Activated CD4-positive, alpha-beta T cell treated with anti-CD3 and anti-CD28 coated beads, Interleukin-2, amount 50 U/mL, for 24 hours (primary cell): ENCODE measurements at regions not wholly inside any gene's neighbourhood (a gene's known extent, or its start where the extent isn't known, plus 50 kb on each side); places are given as distances from the start of the nearest gene placed in this dataset.

Experiments
- DNase-seq, 2 donors: peaks; one replicate each; pipeline ENCODE4 v3.0.0-alpha.2; 2020; ENCODE audit warnings: low read depth in 1 of 2, low spot score in 1 of 2

DNA sequence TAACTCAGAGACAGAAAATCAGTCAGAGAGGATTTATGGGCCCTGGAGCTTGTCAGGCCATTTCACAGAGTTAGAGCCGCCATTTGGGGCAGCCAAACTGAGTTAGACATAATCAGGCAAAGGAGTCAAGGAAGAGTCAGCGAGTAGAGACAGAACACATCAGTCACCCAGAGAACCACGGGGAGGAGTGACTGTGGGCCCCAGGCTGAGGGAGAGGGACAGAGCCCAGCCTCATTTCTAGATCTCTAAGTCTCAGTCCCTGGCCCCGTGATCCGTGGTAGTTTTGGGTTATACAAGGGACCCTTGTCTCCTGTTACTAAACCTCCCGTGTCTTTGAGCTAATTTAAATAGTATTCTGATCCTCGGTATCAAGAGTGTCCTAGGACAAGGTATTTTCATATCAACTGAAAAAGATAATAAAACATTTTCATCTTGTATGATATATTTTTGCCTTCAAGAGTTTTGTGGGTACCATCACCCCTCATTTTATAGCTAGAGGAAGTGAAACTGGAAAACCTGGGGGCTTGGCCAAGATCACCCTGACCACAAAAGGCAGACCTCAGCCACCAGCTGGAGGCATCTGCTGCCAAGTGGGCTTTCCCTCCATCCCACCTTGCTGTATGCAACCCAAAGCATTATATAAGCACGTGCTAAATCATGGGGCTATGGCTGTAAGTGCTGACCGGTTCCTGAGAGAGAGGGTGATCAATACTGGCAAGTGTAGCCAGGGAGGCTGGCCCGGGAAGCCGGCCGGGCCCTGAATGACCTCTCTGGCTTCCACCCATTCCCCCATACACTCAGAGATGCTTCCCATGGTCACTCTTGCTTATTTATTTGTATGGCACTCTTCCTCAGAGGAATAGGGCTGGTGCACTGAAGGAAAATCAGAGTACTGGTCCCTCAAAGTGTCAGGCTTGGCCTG lies 204.1 kb downstream of the BCOR start:
- no peak for DNase-seq

DNA sequence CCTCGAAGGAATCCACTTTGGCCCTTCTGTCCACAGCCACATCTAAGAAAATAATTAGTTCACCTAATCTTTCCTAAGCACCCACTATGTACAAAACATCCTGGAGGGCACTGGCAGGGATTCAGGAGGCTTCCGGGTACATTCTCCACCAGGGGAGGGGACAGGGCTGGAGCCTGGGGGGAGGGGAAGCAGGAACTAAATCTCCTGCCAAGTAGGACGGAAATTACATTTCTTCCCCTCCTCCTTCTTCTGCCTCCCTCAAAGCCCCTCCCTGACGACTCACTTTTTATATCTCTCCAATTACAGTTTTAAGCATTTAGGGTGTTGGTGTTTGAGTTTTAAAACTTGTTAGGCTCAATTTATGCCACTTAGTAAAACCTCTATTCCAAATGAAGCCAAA lies 203.1 kb downstream of the BCOR start:
- DNase-seq: no peak

DNA sequence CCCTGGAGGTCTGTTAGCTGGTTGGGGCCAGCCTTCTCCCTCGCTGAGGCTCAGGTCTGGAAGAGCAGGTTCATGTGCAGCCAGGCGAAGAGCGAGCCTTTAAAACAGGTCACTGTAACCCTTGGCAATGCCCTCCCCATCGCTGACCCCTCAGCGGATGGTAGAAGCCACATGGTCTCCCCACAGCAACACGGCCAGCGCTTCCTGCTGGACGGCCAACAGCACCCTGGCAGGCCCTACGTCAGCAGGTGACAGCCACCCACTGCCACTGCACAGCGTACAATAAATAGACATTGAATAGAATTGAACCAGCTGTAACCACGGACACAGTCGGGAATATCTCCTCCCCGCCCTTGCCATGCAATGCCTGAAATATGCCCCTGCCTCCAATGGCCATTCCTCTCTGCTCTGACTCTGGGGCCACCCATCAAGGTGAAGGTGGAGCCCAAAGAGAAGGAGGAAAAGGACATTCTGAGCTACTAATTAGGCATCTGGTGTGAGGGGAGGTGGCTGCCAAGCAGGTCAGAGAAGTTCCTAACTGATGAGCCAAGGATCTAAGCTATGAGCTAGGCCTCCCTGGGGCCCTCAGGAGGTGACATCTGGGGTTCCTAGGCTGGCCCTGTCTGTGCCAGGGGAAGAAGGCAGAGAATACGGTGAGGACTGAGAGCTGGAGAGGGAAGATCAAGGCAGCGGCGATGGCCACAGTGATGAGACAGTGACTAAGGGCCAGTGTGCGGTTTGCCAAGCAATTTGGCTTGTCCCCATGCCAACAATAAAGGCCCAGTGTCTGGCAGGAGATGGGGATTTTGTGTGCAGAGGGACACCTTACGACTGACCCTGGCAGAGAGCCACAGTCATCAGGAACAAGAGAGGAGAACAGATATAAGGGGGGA lies 202.3 kb downstream of the BCOR start:
- no peak for DNase-seq

DNA sequence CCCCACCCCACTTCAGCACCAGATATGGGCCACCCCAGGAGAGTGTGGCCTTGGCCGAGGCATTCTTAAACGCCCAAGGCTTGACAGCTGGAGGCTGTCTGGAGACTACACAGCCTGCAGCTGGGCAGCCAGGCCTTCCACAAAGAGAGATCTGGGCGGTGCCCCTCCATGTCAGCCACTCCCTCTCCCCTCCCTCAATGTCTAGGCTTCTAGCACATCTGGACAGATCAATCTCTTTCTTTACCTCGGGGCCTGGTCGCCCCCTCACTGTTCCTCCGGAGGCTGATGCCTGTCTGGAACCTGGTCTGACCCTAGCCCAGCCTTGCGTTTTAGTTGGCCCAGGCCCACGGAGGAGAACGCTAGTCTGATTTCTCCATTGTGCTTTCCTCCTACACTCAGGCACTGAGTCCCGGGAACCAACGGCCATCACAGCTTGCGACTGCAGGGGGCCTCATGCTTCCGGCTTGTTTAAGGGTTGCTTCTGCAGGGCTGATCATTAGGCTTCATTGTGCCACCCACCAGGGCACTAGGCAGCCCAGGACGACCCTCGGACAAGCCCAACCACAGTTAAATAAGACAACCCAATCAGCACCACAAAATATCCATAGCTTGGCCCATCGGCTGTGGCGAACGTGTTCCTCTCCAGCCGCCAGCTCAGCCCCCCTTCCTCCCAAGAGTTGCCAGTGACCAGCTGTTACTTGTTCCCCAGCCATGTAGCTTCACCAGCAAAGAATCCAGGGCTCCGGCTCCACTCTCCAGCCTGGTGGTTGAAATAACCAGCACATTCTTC lies 200.6 kb downstream of the BCOR start:
- DNase-seq: no peak

DNA sequence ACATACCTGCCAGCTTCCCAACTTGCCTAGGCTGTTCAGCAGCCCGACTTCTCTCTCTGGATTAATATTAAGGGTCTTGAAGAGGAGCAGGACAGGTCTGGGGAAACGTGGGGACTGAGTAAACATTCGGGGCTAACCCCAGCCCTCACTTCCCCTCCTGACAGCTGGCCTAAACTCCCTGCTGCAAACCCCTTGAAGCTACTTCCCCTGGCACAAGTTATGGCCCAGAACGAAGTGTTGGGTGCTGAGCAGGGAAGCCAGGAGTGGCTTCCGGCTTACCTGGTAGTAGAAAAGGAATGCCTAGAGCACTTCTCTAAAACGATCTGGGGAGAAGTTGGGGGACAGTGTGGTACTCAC lies 200.0 kb downstream of the BCOR start:
- DNase-seq: no peak

DNA sequence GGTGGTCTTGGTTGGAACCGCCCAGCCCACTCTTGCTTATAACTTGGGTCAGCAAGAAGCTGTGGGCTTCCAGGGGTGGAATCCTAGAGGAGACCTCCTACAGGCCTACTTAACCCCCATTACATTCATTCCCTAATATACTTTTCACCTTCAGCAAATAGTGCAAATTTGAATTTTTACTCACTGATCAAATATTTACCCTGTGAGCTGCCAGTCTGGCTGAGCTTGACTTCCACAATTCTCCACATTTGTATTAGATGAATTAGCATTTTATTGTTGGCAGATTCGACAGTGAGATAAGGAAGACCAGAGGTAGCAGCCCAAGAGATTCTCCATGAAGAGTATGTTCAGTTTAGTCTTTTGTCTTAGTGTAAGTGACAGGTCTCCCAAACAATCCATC lies 199.6 kb downstream of the BCOR start:
- no peak for DNase-seq

DNA sequence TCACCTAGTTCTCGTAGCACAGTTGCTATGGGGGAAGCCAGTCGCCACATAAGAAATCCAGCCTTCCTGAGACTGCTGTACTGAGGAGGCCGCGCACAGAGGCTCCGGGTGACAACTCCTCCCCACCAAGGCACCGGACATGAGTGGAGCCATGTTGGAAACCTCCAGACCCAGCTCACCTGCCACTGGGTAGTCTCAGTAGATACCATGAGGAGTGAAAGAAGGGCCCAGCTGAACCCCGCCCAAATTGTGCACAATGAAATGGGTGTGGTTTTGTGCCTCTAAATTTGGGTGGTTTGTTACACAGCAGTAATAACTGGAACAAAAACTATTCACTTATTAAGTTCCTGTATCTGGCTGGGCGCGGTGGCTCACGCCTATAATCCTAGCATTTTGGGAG lies 198.7 kb downstream of the BCOR start:
- DNase-seq: no peak

DNA sequence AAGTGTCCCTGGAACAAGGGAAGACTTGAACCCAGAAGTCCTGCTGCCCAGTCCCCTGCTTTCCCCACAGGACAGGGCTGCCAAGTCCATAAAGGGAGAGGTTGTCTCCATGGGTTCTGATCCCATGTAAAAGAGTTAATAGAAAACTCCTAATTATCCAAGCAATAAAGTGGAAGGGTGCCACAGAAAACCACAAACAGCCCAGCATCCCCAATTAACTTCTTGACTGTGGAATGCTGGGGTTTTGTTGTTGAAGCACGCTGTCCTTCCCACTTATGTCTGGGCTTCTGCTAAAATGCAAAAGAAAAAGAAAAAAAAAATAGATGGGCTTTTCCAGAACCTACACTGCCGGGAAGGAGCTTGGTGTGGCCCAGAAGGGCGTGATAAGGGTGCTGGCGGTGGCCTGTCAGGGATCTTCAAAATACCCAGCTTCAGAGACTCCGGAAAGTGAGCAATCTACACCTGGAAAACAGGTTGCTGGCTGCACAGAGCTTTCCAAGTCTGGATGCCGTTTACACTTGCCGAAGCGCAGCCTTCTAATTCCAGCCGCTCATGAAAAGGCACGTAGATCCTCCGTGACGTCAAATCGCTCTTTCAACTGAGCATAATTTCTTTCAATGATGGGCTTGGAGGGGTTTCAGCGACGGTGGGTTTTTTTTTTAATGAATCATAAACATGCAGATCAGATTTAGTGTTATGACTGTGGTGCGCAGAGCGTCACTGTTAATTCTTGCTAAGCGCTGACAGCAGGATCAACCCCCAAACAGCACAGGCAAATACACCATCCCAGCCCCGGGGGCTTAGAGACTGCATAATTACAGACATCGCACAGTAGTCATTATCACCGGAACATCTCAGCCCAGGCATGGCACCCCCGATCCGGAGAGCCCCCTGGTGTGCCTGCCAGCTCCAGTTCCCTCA lies 197.6 kb downstream of the BCOR start:
- DNase-seq: no peak

DNA sequence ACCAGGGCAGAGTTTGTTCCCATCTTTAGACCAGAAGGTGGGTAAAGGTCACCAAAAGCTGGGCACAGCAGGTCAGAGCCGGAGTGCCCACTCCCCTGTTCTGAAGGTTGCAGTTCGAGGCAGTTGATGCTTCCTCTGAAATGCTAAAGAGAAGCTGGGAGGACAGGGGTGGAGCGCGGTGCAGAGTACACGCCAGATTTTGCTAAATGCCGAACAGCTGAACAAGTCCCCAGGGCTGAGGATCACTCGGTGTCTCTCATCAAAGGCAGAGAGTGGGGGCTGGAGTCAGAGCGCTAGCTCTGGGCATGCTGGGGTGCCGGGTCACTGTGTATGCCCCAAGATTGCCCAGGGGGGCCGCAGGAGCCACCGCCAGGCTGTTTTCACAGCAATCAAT lies 197.0 kb downstream of the BCOR start:
- no peak for DNase-seq

DNA sequence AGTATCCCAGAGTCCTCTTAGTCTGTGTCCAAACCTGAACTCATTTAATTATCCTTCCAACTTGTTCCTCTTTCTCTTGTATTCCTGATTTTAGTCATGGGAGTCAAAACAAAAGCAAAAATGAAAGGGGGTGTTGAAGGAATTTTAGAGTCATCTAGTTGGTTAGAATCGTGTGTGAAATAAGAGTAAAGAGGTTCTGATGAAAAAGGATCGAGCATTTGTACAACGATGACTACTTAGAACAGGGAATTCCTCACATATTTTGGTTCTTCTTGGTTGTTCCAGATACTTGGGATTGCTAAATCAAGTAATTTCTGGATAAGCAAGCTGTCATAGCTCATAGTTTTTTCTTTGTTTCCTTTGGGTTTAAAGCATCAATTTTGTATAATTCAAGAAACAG lies 194.4 kb downstream of the BCOR start:
- no peak for DNase-seq

DNA sequence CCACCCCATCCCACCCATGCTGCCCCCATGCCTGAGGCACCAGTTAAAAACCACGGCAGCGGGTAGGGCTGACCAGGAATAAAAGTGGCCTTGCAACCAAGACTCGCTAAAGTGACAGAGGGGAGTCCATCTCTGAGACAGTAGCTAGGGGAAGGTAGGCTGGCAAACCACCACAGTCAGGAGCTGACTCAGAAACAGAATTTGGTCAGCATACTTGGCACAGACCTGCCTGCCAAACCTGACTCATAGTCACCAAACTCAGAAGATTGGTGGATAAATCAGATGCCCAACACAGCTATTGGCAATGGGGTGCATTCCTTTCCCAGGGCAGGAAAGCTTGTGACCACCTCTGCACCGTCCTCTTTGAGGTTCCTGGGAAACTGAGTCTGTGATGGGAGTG lies 193.8 kb downstream of the BCOR start:
- DNase-seq: no peak

DNA sequence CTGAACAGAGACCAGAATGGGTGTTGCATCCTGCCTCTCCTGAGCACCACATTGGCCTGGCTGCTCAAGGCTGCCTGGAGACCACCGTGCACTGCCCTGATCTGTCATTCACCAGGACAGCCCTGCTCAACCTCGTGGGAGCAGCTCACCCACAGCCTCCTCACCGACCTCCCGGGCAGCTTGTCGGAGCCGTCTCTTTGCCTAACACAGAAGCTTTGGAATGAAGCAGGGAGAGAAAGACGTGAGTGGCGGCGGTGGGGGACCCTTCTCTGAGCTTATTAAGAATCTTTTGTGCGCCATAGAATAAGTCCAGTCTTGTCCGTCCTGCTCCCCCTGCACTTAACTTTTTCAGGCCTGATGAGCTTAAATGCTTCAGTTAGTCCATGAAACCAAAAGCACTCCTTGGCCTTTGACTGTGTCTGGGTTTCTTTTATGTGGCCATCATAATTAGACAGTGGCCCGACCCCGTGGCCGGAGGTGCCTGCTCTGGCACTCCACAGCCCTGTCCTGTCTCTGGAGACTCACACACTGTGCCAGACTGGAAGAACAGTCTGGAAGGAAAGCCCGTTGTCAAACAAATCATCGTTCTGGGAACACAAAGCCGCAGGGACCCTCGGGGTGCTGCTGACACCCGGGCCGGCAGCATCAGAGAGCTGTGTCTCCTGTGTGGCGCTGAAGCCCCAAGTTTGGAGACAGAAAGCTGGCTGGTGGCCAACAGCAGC lies 192.8 kb downstream of the BCOR start:
- no peak for DNase-seq

DNA sequence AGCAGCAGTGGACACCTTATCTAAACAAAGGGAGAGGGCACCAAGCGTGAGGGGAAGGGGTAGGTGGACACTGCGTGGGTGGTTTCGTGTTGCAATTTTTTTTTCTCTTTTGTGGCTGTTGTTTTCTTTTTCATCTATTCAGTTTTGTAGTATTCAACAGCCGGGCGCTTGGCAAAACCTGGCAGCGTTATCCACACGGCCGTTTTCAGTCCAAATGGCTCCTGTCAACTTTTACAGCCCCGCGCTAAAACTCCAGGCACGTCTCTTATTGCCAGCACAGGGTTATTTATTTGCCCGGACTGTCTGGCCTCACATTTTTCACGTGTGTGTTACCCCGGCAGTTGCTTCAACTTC lies 192.2 kb downstream of the BCOR start:
- no peak for DNase-seq

DNA sequence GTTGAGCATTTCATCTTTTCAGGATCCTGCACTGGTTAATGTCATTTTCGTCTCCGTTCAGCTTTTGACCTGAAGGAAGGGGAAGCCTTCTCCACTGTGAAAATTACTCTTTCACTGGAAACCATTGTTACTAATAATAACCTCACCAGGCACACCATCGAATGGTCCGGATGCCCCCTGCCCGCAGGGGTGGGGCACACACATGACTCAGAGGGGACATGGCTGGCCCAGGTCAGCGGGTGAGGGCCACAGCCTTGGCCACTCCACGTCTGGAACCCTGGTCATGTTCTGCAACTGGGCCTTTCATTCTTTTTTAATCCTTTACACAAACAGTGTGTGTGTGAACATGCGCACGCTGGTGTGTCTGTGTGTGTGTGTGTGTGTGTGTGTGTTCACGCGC lies 191.8 kb downstream of the BCOR start:
- no peak for DNase-seq

DNA sequence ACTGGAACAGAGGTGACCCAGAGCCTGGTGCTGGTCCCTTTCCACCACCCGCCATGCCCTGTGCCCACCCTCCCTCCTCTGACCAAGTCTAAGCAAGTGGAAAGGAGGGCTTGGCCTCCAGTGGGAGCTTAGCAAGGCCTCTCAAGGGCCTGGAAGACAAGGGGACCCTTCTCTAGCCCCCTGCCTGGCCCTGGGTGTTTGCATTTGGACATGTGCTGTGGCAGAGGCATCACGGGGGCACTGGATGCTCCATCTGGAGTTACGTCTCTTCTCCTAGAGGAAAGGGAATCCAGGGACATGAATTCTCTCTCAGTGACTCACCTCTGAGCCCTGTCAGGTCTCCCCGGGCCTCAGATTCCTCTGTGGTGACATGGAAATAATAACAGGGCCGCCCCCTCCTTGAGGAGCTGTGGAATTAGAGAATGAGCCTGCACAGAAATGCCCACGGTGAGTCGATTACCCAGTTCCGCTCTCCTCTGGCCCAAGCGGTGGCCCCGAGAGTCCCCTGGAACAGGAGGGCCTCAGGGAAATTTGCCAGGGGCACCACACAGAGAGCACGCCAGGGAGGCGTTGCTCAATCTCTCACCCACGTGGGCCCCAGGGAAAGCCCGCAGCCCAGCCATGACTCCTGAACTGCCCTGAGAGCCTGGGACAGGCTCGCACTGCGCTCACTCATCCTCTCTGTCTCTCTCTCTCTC lies 189.6 kb downstream of the BCOR start:
- no peak for DNase-seq

DNA sequence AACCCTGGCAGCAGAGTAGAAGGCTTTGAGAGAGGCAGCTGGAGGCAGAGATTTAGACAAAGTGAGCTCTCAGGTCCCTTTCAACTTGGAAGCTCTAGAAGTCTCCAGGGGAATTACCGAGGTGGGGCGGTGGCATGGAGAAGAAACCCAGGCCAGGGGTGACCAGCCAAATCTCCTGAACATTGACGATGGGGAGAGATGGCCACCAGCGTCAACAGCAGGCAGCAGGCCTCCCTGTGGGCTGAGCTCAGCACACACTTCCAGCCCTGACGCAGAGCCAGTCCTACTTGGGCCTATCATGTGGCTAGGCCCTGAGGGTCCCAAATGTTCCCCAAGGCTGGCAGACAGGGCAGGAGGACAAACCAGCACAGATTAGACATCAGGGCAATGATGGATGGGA lies 187.8 kb downstream of the BCOR start:
- no peak for DNase-seq

DNA sequence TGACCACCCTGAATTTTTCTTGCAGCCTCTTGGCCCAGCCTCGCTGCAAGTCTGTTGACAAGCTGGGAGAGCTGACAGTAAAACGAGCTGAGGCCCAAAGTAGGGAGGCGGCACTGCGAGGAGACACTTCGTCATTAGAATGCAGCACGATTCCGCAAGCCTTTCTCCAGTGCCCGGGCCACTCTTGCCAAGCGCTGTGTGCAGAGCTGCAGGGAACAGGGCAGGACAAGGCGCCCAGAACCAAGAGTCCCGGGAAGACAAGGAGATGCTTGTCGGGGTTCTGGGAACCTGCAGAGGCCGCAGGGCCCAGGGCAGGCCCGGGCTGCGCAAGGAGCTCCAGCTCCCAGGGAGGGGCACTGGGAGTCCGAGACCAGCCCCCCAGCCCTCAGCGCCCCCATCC lies 187.1 kb downstream of the BCOR start:
- DNase-seq: no peak

DNA sequence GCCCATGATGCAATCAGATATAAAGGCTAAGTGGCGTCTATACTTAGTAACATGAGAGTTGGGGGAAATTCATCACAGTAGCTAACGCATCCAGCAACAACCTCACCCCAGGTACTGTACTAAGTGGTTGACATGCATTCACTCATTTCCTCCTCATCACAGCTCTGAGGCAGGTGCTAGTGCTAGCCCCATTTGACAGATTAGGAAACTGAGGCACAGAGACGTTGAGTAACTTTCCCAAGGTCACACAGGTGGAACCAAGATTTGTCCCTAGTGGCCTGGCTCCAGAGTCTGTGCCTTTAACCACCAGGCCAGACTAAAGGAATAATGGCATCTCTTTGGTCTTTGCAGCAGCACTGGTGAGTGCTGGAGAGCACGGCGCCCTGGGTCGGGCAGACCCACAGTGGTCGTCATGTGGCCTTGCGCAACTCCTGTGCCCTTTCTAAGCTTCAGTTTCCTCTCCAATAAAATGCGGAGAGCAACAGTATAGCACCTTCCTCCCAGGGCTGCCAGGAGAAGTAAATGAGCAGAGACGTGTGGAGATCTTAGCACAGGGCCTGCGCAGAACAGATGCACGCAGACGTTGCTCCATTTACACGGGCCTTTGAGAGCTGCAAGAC lies 186.4 kb downstream of the BCOR start:
- no peak for DNase-seq

DNA sequence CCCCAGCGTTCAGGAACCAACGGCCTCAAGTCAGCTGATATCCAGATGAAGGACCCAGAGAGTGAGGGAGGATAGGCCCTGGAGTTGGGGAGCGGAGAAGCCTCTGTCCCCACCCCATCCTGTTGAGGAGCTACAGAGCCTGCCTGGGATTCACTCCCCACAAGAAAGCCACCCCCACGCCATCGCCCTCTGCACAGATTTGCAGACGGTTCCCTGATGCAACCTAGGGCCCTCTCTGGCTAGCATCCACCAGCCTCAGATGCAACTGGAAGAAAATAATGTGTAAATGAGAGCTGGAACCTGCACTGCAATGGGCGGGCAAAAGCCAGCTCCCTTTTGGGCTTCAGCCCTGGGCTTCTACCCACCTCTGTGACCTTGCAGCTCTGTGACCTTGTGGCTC lies 185.6 kb downstream of the BCOR start:
- DNase-seq: no peak
